ENCODE measurements at regions not wholly inside any gene's neighbourhood (a gene's known extent, or its start where the extent isn't known, plus 50 kb on each side); places are given as distances from the start of the nearest gene placed in this dataset.

GRCh38 chr1:22259551-22260282, 116.8 kb upstream of the WNT4 start:
- Histone ChIP-seq H3K4me2 (ENCODE audit: low read length) (no peak overlapping the region), H3F3A (ENCODE audit: control insufficient read depth, insufficient read depth) (no peaks in the 10 kb centered on the region), H3K27ac (ENCODE audit: low read depth, low read length) (no peak overlapping the region), H3K9me3 (ENCODE audit: control insufficient read depth, insufficient read depth, low read length) (no peaks in the 10 kb centered on the region; the same call in 1 of the 2 replicates), H3K4me1 (ENCODE audit: control insufficient read depth, low read length) (no peaks in the 10 kb centered on the region), H3K36me3 (ENCODE audit: control insufficient read depth, low read length) (no peaks in the 10 kb centered on the region), H3K27me3 (ENCODE audit: control insufficient read depth, low read length) (no peaks in the 10 kb centered on the region), H3K9me2 (replicated peaks; ENCODE audit: control insufficient read depth, low read length) (no peaks in the 10 kb centered on the region), H3K79me2 (ENCODE audit: control insufficient read depth, low read length) (no peaks in the 10 kb centered on the region), H4K20me1 (ENCODE audit: control insufficient read depth, insufficient read depth, low read depth, low read length) (no peaks in the 10 kb centered on the region), H3K4me3 (ENCODE audit: low read length) (no peak overlapping the region)
- TF ChIP-seq CTCF (IDR thresholded peaks at IDR 0.05; ENCODE audit: low read depth, low read length, poor library complexity, severe bottlenecking): no peak
- no peak for TF ChIP-seq EZH2phosphoT487 (IDR thresholded peaks at IDR 0.05; ENCODE audit: borderline replicate concordance, low read length)

GRCh38 chr1:22260860-22261432, 118.0 kb upstream of the WNT4 start:
- H3K4me3 ChIP-seq (ENCODE audit: low read length): no peak overlapping the region
- no peak overlapping the region for H3K27ac ChIP-seq (ENCODE audit: low read depth, low read length)
- no peaks in the 10 kb centered on the region for H3K36me3 ChIP-seq (ENCODE audit: control insufficient read depth, low read length)
- H3K79me2 ChIP-seq (ENCODE audit: control insufficient read depth, low read length): no peaks in the 10 kb centered on the region
- H3F3A ChIP-seq (ENCODE audit: control insufficient read depth, insufficient read depth): no peaks in the 10 kb centered on the region
- no peaks in the 10 kb centered on the region for H3K4me1 ChIP-seq (ENCODE audit: control insufficient read depth, low read length)
- H3K9me2 ChIP-seq (replicated peaks; ENCODE audit: control insufficient read depth, low read length): no peaks in the 10 kb centered on the region
- no peaks in the 10 kb centered on the region; the same call in 1 of the 2 replicates for H3K9me3 ChIP-seq (ENCODE audit: control insufficient read depth, insufficient read depth, low read length)
- H3K27me3 ChIP-seq (ENCODE audit: control insufficient read depth, low read length): no peaks in the 10 kb centered on the region
- H4K20me1 ChIP-seq (ENCODE audit: control insufficient read depth, insufficient read depth, low read depth, low read length): no peaks in the 10 kb centered on the region
- no peak for TF ChIP-seq EZH2phosphoT487 (IDR thresholded peaks at IDR 0.05; ENCODE audit: borderline replicate concordance, low read length)
- TF ChIP-seq CTCF (IDR thresholded peaks at IDR 0.05; ENCODE audit: low read depth, low read length, poor library complexity, severe bottlenecking): no peak
- H3K4me2 ChIP-seq (ENCODE audit: low read length): no peak overlapping the region

- Histone ChIP-seq H3K9me3 (ENCODE audit: control insufficient read depth, insufficient read depth, low read length) (no peaks in the 10 kb centered on the region; the same call in 1 of the 2 replicates), H3K36me3 (ENCODE audit: control insufficient read depth, low read length) (no peaks in the 10 kb centered on the region), H4K20me1 (ENCODE audit: control insufficient read depth, insufficient read depth, low read depth, low read length) (no peaks in the 10 kb centered on the region), H3K79me2 (ENCODE audit: control insufficient read depth, low read length) (no peaks in the 10 kb centered on the region), H3K9me2 (replicated peaks; ENCODE audit: control insufficient read depth, low read length) (no peaks in the 10 kb centered on the region), H3F3A (ENCODE audit: control insufficient read depth, insufficient read depth) (no peaks in the 10 kb centered on the region), H3K27ac (ENCODE audit: low read depth, low read length) (no peak overlapping the region), H3K27me3 (ENCODE audit: control insufficient read depth, low read length) (no peaks in the 10 kb centered on the region), H3K4me3 (ENCODE audit: low read length) (no peak overlapping the region), H3K4me1 (ENCODE audit: control insufficient read depth, low read length) (no peaks in the 10 kb centered on the region), H3K4me2 (ENCODE audit: low read length) (no peak overlapping the region)
- no peak for TF ChIP-seq EZH2phosphoT487 (IDR thresholded peaks at IDR 0.05; ENCODE audit: borderline replicate concordance, low read length)
- TF ChIP-seq CTCF (IDR thresholded peaks at IDR 0.05; ENCODE audit: low read depth, low read length, poor library complexity, severe bottlenecking): no peak
Measured at GRCh38 chr1:22261580-22261979, 118.7 kb upstream of the WNT4 start.
